GM21515 (cell line): ENCODE measurements at regions not wholly inside any gene's neighbourhood (a gene's known extent, or its start where the extent isn't known, plus 50 kb on each side); places are given as distances from the start of the nearest gene placed in this dataset.
"Not testable (repeated sequence)": the region's sequence is repeated elsewhere in the genome, so short reads cannot be mapped to it uniquely, and the experiment has no call there.

Source experiments
- ATAC-seq: cut with Tn5 transposase; IDR thresholded peaks from one replicate; pipeline ENCODE4 v1.9.1; 2021; ENCODE audit not compliant: unreplicated experiment

DNA sequence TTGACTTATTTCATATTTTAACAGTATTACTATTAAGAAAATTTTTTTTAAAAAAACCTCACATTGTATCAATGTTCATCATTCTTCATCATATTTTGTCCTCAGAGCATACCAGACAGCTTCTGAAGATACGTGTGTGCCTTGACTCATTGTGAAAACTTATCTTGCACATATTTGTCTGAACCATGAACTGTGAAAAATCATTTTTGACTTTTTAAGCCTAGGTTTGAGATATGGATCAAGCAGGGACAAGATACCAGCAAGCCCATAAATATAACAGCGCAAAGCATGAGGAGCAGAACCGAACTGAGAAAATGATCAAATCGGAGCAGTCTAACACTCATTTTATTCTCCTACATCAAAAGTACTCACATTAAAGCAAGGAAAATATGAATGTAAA, 506.0 kb downstream of the BRINP3 start:
- no peak for ATAC-seq

DNA sequence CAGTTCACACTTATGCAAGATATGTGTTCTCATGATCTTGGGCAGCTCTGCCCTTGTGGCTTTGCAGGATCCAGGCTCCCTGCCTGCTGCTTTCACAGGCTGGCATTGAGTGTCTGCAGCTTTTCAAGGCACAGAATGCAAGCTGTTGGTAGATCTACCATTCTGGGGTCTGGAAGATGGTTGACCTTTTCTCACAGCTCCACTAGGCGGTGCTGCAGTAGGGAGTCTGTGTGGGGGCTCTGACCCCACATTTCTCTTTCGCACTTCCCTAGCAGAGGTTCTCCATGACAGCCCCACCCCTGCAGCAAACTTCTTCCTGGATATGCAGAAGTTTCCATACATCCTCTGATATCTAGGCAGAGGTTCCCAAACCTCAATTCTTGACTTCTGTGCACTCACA, 500.5 kb downstream of the BRINP3 start:
- no peak for ATAC-seq

GRCh38 chr1:189983166-189983890, 494.3 kb downstream of the BRINP3 start:
- no peak for ATAC-seq

DNA sequence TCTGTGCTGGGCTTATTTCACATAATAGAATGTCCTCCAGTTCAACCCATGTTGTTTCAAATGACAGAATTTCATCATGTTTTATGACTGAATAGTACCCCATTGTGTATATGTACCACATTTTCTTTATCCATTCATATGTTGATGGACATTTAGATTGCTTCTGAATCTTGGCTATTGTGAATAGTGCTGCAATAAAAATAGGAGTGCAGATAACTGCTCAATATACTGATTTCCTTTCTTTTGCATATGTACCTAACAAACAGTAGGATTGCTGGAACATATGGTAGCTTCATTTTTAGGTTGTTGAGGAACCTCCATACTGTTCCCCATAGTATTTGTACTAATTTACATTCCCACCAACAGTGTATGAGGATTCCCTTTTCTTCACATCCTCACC, 491.1 kb downstream of the BRINP3 start:
- ATAC-seq = no peak

DNA sequence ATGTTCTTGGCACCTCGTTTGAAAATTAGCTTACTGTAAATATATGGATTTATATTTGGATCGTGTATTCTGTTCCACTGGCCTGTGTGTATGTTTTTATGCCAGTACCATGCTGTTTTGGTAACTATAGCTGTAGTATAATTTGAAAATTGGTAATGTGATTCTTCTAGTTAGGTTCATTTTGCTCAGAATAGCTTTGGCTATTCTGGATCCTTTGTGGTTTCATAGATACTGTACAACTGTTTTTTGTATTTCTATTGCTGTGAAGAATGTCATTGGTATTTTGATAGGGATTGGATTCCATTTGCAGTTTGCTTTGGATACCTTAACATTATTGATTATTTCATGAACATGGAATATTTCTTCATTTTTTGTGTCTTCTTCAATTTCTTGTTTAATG, 490.2 kb downstream of the BRINP3 start:
- no peak for ATAC-seq

- ATAC-seq = no peak
Observed at GRCh38 chr1:189992856-189993255, 484.8 kb downstream of the BRINP3 start.

DNA sequence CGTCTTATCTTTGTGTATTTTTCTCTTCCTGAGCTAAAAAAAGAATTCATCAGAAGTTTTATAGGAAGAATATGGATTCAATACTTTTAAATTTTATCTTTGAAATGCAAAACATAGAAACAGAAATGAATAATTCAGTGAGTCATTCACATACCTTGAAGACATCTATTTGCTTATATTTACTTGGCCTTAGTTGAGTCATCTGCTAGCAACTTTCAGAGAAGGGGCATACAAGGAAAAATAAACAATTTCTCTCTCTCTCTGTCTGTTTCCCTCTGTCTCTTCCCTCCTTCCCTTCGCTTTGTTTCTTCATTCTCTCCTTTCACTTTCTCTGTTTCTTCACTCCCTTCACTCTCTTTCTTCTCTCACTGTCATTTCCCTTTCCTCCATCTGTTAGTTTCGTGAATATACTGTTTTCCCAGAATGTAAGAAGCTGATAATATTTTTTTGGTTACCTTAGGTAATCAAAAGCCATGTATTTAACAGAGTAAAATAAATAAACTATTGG, 477.2 kb downstream of the BRINP3 start:
- no peak for ATAC-seq

GRCh38 chr1:190001187-190001586, 476.5 kb downstream of the BRINP3 start:
- no peak for ATAC-seq

DNA sequence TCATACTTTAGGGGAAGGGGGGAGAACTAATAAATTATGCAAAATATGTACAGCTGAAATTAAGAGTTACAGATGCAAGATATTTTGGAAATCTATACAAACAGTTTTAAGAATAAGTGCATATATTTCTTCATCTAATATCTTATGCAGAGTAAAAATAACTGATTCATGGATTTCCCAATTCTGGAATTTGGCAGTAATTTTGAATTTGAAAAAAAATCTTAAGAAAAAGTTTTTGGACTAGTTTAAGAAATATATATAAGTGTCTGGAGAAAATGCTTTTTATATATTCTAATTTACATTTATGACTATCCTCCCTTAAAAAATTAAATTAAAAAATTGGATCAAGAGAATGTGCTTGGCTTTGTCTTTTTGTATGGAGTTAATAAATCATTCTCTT, 474.3 kb downstream of the BRINP3 start:
- no peak for ATAC-seq

GRCh38 chr1:190011585-190011984, 466.1 kb downstream of the BRINP3 start:
- ATAC-seq = no peak

GRCh38 chr1:190019151-190019550, 458.5 kb downstream of the BRINP3 start:
- ATAC-seq = not testable (repeated sequence)

- ATAC-seq = no peak
Observed at GRCh38 chr1:190019717-190020116, 457.9 kb downstream of the BRINP3 start.

- ATAC-seq = no peak
Observed at GRCh38 chr1:190022709-190023108, 455.0 kb downstream of the BRINP3 start.

DNA sequence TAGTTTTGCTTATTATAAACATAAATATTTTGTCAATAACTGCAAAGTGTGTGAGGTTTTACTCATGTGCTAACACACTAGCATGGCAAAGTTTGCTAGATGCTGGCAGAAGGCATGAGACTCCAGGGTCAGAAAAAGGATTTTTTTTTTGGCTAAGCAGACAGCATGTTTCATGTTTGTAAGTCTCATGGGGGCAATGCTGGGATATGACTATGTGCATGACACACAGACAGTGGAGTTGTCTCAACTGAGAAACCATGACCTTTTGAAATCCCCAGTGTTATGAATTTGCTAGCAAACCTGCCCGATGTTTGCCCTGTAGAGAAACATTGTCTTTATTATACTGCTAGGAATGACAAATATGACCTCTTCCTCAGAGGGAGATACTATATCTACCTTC, 448.2 kb downstream of the BRINP3 start:
- ATAC-seq = no peak

DNA sequence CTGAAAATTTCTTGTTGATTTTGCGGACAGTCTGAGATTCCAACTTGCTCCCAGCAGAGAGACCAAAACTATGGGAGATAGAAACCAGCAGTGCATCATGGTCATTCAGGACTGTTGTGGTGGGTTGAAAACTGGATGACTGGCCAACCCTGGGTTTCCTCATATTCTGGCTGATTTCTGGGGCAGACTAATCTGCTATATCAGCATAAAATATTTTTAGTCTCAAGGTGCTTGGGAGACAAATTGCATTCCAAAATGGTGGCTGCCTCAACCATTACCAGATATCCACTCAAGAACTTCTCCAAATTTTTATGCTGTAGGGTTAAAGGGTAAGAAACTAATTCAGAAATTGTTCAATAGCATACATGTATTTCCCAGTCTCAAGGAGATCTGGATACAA, 434.0 kb downstream of the BRINP3 start:
- no peak for ATAC-seq

GRCh38 chr1:190046231-190046630, 431.4 kb downstream of the BRINP3 start:
- ATAC-seq = no peak
